ENCODE measurements at regions not wholly inside any gene's neighbourhood (a gene's known extent, or its start where the extent isn't known, plus 50 kb on each side); places are given as distances from the start of the nearest gene placed in this dataset.

- no peak overlapping the region for H3K4me3 Mint-ChIP-seq
- peaks cover 9% of the 10 kb centered on the region for H3K27me3 Mint-ChIP-seq
- H3K36me3 Mint-ChIP-seq (ENCODE audit: low read depth): no peaks in the 10 kb centered on the region
- H3K9me3 Mint-ChIP-seq: no peaks in the 10 kb centered on the region
- intact Hi-C loops (cut with micrococcal nuclease): no loop called here
- no peak for DNase-seq
- no peak overlapping the region for H3K27ac Mint-ChIP-seq
- no peaks in the 10 kb centered on the region for H3K4me1 Mint-ChIP-seq
Observed at GRCh38 chr6:159444056-159444760, 248.8 kb downstream of the SOD2 start.

- H3K4me3 Mint-ChIP-seq: no peak overlapping the region
- no peak for DNase-seq
- intact Hi-C loops (cut with micrococcal nuclease): no loop called here
- H3K27me3 Mint-ChIP-seq: peaks cover 7% of the 10 kb centered on the region
- H3K4me1 Mint-ChIP-seq: no peaks in the 10 kb centered on the region
- H3K36me3 Mint-ChIP-seq (ENCODE audit: low read depth): no peaks in the 10 kb centered on the region
- no peak overlapping the region for H3K27ac Mint-ChIP-seq
- no peaks in the 10 kb centered on the region for H3K9me3 Mint-ChIP-seq
Observed at GRCh38 chr6:159443417-159443920, 249.6 kb downstream of the SOD2 start.

GRCh38 chr6:159441704-159441981 is 251.4 kb downstream of the SOD2 start:
- intact Hi-C loops (cut with micrococcal nuclease): no loop called here
- no peak overlapping the region for H3K27ac Mint-ChIP-seq
- H3K4me3 Mint-ChIP-seq: no peak overlapping the region
- no peak for DNase-seq
- peaks cover 4% of the 10 kb centered on the region for H3K27me3 Mint-ChIP-seq
- H3K9me3 Mint-ChIP-seq: no peaks in the 10 kb centered on the region
- no peaks in the 10 kb centered on the region for H3K36me3 Mint-ChIP-seq (ENCODE audit: low read depth)
- no peaks in the 10 kb centered on the region for H3K4me1 Mint-ChIP-seq

- H3K9me3 Mint-ChIP-seq: no peaks in the 10 kb centered on the region
- intact Hi-C loops (cut with micrococcal nuclease): no loop called here
- H3K4me1 Mint-ChIP-seq: no peaks in the 10 kb centered on the region
- no peak for DNase-seq
- H3K27ac Mint-ChIP-seq: no peak overlapping the region
- no peak overlapping the region for H3K4me3 Mint-ChIP-seq
- peaks cover 4% of the 10 kb centered on the region for H3K27me3 Mint-ChIP-seq
- H3K36me3 Mint-ChIP-seq (ENCODE audit: low read depth): no peaks in the 10 kb centered on the region
Observed at GRCh38 chr6:159440911-159441703, 251.9 kb downstream of the SOD2 start.

- H3K27me3 Mint-ChIP-seq: peaks cover 4% of the 10 kb centered on the region
- intact Hi-C loops (cut with micrococcal nuclease): no loop called here
- H3K4me1 Mint-ChIP-seq: no peaks in the 10 kb centered on the region
- no peaks in the 10 kb centered on the region for H3K36me3 Mint-ChIP-seq (ENCODE audit: low read depth)
- DNase-seq: no peak
- no peak overlapping the region for H3K4me3 Mint-ChIP-seq
- peaks cover 3% of the 10 kb centered on the region for H3K9me3 Mint-ChIP-seq
- H3K27ac Mint-ChIP-seq: no peak overlapping the region
Observed at GRCh38 chr6:159440349-159440748, 252.7 kb downstream of the SOD2 start.

GRCh38 chr6:159439651-159440050 is 253.4 kb downstream of the SOD2 start:
- H3K27me3 Mint-ChIP-seq: peaks cover 4% of the 10 kb centered on the region
- no peaks in the 10 kb centered on the region for H3K4me1 Mint-ChIP-seq
- intact Hi-C loops (cut with micrococcal nuclease): no loop called here
- no peak overlapping the region for H3K27ac Mint-ChIP-seq
- H3K36me3 Mint-ChIP-seq (ENCODE audit: low read depth): no peaks in the 10 kb centered on the region
- no peak overlapping the region for H3K4me3 Mint-ChIP-seq
- H3K9me3 Mint-ChIP-seq: peaks cover 9% of the 10 kb centered on the region
- DNase-seq: no peak

- Mint-ChIP-seq H3K4me1 (no peaks in the 10 kb centered on the region), H3K36me3 (ENCODE audit: low read depth) (no peaks in the 10 kb centered on the region), H3K4me3 (no peak overlapping the region), H3K27ac (no peak overlapping the region), H3K9me3 (peaks cover 17% of the 10 kb centered on the region), H3K27me3 (no peaks in the 10 kb centered on the region)
- DNase-seq: no peak
- intact Hi-C loops (cut with micrococcal nuclease): no loop called here
Observed at GRCh38 chr6:159438106-159438505, 254.9 kb downstream of the SOD2 start.

- Mint-ChIP-seq H3K4me3 (no peak overlapping the region), H3K27ac (no peak overlapping the region), H3K4me1 (no peaks in the 10 kb centered on the region), H3K9me3 (peaks cover 17% of the 10 kb centered on the region), H3K27me3 (no peaks in the 10 kb centered on the region), H3K36me3 (ENCODE audit: low read depth) (no peaks in the 10 kb centered on the region)
- intact Hi-C loops (cut with micrococcal nuclease): no loop called here
- DNase-seq: no peak
Observed at GRCh38 chr6:159436581-159436980, 256.5 kb downstream of the SOD2 start.

GRCh38 chr6:159435701-159436100 is 257.3 kb downstream of the SOD2 start:
- Mint-ChIP-seq H3K27ac (no peak overlapping the region), H3K36me3 (ENCODE audit: low read depth) (no peaks in the 10 kb centered on the region), H3K4me1 (no peaks in the 10 kb centered on the region), H3K27me3 (no peaks in the 10 kb centered on the region), H3K9me3 (peaks cover 17% of the 10 kb centered on the region), H3K4me3 (no peak overlapping the region)
- DNase-seq: no peak
- intact Hi-C loops (cut with micrococcal nuclease): no loop called here

- intact Hi-C loops (cut with micrococcal nuclease): no loop called here
Observed at GRCh38 chr6:159434410-159434809, 258.6 kb downstream of the SOD2 start.

GRCh38 chr6:159433550-159433949 is 259.5 kb downstream of the SOD2 start:
- Mint-ChIP-seq H3K4me1 (no peaks in the 10 kb centered on the region), H3K9me3 (peaks cover 17% of the 10 kb centered on the region), H3K27me3 (no peaks in the 10 kb centered on the region), H3K27ac (no peak overlapping the region), H3K36me3 (ENCODE audit: low read depth) (no peaks in the 10 kb centered on the region), H3K4me3 (no peak overlapping the region)
- DNase-seq: no peak
- intact Hi-C loops (cut with micrococcal nuclease): no loop called here

More at GRCh38 chr6:159434410-159434809, 258.6 kb downstream of the SOD2 start:
- DNase-seq: no peak
- no peak overlapping the region for H3K4me3 Mint-ChIP-seq
- no peaks in the 10 kb centered on the region for H3K36me3 Mint-ChIP-seq (ENCODE audit: low read depth)
- H3K9me3 Mint-ChIP-seq: peaks cover 17% of the 10 kb centered on the region
- H3K27ac Mint-ChIP-seq: no peak overlapping the region
- no peaks in the 10 kb centered on the region for H3K4me1 Mint-ChIP-seq
- no peaks in the 10 kb centered on the region for H3K27me3 Mint-ChIP-seq

GRCh38 chr6:159431750-159432149 is 261.3 kb downstream of the SOD2 start:
- Mint-ChIP-seq H3K27me3 (peaks cover 2% of the 10 kb centered on the region), H3K9me3 (peaks cover 17% of the 10 kb centered on the region), H3K36me3 (ENCODE audit: low read depth) (no peaks in the 10 kb centered on the region), H3K27ac (no peak overlapping the region), H3K4me1 (no peaks in the 10 kb centered on the region), H3K4me3 (no peak overlapping the region)
- intact Hi-C loops (cut with micrococcal nuclease): no loop called here
- no peak for DNase-seq

- H3K27ac Mint-ChIP-seq: no peak overlapping the region
- H3K4me1 Mint-ChIP-seq: no peaks in the 10 kb centered on the region
- H3K4me3 Mint-ChIP-seq: no peak overlapping the region
- H3K36me3 Mint-ChIP-seq (ENCODE audit: low read depth): no peaks in the 10 kb centered on the region
- H3K27me3 Mint-ChIP-seq: peaks cover 2% of the 10 kb centered on the region
- DNase-seq: no peak
- peaks cover 14% of the 10 kb centered on the region for H3K9me3 Mint-ChIP-seq
- intact Hi-C loops (cut with micrococcal nuclease): no loop called here
Observed at GRCh38 chr6:159430323-159430722, 261.1 kb downstream of the FNDC1 start.

- peaks cover 2% of the 10 kb centered on the region for H3K27me3 Mint-ChIP-seq
- H3K4me3 Mint-ChIP-seq: no peak overlapping the region
- peaks cover 7% of the 10 kb centered on the region for H3K9me3 Mint-ChIP-seq
- intact Hi-C loops (cut with micrococcal nuclease): no loop called here
- H3K27ac Mint-ChIP-seq: no peak overlapping the region
- DNase-seq: no peak
- H3K4me1 Mint-ChIP-seq: no peaks in the 10 kb centered on the region
- H3K36me3 Mint-ChIP-seq (ENCODE audit: low read depth): no peaks in the 10 kb centered on the region
Observed at GRCh38 chr6:159429433-159429832, 260.2 kb downstream of the FNDC1 start.

Data from activated CD4-positive, alpha-beta T cell treated with anti-CD3 and anti-CD28 coated beads, Interleukin-2, amount 10 ng/mL, durations not matched to agents 24 days and 14 days (primary cell).